Limb (tissue), 2 donors: ENCODE measurements at regions not wholly inside any gene's neighbourhood (a gene's known extent, or its start where the extent isn't known, plus 50 kb on each side); places are given as distances from the start of the nearest gene placed in this dataset.
"Not testable (repeated sequence)": the region's sequence is repeated elsewhere in the genome, so short reads cannot be mapped to it uniquely, and the experiment has no call there.

Source experiments
- DNase-seq, 2 donors: peaks; one replicate each; pipeline ENCODE4 v3.0.0-alpha.2; 2016; ENCODE audit errors: extremely low spot score in 2 of 2

GRCh38 chr21:15653710-15654109, 76.1 kb upstream of the USP25 start:
- no peak for DNase-seq

DNA sequence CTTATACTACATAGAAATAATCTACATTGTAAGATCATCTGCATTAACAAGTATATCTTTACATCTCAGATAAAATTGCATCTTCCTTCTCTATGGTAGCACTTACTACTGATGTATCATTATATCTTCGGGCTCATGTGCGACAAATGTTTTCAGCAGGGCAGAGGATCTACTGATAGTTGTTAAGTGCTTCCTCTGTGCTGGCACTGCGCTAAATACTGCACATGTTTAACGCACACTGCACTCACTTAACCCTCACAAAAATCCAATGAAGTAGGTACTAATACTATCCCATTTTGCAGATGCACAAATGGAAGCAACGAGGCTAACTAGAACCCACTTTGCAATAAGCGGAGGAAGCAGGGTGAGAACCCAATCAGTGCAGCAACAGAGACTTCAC, 75.6 kb upstream of the USP25 start:
- DNase-seq = no peak

DNA sequence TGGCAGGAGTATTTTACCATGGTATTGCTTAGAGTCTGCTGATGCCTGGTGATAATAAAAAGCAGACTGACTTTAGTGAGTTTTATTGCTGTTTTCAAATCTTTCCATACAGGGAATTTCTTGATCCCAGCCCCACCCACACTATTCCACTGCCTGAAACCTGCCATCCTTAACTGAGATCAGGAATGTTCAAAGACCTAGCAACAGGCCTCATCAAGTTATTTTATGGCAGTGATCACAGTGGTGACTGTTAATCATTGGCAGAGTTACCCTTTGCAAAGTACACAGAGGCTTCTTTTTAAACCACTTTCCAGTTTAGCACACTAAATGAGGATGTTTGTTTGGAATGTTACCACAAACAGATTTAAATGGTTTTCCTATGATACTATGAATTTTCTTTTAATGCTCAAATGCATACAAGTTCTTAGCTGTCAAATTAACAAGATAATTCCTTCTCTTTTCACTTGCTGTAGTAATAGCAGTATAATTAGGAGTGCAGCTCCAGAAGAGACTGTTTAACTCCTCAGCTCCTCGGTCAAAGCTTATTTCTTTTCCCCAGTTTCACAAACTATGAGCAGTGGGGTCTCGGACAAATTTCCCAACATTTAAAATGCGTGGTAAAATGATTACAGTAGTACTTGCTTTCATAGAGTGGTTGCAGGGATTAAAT, 69.9 kb upstream of the USP25 start:
- DNase-seq = no peak

- no peak for DNase-seq
Observed at GRCh38 chr21:15660423-15660804, 69.4 kb upstream of the USP25 start.

DNA sequence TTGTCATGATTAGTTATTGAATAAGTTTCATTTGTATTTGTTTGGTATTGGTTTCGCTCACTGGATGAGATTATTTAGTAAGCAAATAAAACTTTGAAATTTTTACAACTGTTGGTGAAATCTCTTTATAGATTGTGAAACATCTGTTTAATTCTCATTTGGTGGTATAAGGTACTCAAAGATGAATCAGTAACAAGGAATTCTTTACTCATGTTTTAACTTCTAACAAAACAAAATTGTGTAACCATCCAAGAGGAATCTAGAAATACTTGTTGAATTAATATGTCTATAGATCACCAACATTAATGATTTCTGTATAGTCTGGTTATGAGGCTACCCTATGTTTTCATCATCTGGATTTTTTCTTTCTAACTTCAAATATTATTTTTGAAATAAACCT, 62.8 kb upstream of the USP25 start:
- no peak for DNase-seq

DNA sequence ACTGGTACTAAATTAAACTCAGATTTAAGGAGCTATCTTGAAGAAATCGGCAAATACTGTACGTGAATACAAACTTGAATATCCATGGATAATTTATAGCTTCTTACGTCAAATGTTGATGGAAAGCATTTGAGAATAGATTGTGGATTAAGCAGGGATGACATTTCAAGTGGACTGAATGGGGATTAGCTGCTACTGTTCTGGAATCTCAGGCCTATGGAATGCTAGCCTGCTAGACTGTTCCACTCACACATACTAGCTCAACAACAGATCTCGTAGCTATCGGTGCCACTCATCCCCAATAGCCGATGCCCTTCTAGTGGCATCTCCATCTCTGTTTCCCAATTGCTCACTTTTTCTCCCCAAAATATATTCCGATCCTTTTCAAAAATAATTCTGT, 62.0 kb upstream of the USP25 start:
- DNase-seq = no peak

DNA sequence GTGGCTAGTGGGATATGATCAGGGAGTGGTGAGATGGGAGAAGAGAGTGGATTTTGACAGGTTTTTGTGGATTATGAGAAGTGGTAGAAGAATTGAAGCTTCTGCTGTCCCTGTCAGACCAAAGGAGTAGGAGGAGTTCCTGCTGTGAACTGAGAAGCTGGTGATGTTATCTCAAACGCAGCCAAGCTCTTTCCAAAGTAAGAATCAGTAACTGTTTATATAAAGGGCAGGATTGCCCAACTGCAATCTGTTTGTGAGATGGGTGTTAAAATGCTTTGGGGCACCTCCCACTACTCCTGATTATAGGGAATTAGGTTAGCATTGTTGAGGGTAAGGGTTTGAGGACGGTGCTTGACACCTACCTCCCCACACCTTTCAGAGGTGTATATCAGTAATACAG, 60.5 kb upstream of the USP25 start:
- DNase-seq = no peak

DNA sequence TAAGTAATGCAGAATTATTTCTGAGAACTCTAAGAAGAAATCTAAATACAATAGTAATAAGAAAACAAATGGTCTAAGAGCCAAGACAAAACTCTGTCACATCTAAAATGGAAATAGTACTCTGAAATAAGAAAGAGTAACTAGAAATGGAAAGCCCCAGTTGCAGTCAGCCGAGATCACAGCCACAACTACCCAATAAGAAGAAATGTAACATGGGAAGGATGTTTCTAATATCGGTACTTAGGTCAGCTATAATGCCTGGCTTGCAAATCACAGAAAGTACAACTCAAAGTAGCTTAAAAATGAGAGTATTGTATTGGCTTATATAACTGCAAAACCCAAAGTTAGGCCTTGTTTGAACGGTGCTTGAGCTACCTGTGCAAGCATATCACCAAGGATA, 58.6 kb upstream of the USP25 start:
- no peak for DNase-seq

DNA sequence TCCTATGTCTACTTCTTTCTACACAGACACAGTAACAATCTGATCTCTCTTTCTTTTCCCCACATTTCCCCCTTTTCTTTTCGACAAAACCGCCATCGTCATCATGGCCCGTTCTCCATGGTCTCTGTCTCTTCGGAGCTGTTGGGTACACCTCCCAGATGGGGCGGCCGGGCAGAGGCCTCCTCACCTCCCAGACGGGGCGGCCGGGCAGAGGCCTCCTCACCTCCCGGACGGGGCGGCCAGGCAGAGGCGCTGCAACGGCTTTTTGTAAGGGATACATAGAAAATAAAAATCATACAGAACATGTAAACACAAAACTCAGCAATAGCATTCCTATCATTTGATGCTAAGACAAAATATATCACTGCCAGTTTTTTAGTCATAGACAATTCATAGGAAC, 57.2 kb upstream of the USP25 start:
- not testable (repeated sequence) for DNase-seq

DNA sequence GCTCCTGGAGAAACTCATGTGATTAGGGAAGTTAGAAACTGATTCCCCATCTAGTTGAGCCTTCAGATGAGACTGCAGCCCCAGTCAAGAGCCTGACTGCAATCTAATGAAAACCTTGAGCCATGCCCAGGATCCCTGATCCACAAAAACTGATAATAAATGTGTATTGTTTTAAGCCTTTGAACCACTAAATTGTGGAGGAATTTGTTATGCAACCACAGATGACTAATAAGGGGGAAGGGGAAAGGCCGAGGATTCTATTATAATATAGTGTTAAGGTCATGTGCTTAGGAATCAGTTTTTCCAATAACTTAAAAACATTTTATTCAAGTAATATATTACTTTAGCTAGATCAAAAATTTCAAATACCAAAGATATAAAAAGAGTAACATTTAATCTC, 52.8 kb upstream of the USP25 start:
- DNase-seq = no peak

DNA sequence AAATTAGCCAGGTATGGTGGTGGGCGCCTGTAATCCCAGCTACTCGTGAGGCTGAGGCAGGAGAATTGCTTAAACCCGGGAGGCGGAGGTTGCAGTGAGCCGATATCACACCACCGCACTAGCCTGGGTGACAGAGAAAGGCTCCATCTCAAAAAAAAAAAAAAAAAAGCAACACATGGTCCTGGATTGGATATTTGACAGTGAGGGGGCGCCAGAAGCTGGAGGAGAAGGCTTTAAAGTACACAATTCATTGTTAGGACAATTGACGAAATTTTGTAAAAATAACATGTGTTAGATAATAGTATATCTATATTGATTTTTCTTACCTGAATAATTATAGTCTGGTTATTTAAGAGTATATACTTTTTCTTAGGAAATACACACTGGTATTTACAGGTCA, 50.2 kb upstream of the USP25 start:
- no peak for DNase-seq
